AG04449 (cell line): ENCODE measurements at regions not wholly inside any gene's neighbourhood (a gene's known extent, or its start where the extent isn't known, plus 50 kb on each side); places are given as distances from the start of the nearest gene placed in this dataset.

Experiments used
- CTCF ChIA-PET: fragments of 350-600 bp; formaldehyde crosslinking; extraction: SDS; loops from one replicate; lab custom pipeline; 2021; ENCODE audit warnings: antibody characterized with exemption; lab: Yijun Ruan, JAX
- POLR2A ChIA-PET: fragments of 400-600, 350-600 bp; formaldehyde crosslinking; extraction: SDS; loops from one replicate; lab custom pipeline; 2020; ENCODE audit warnings: antibody characterized with exemption, inconsistent platforms; lab: Yijun Ruan, JAX
- DNase-seq: peaks from one replicate; pipeline ENCODE4 v3.0.0-alpha.2; 2010; ENCODE audit warnings: low read depth, low spot score
- H3K4me3 ChIP-seq: 2 replicates; pipeline ENCODE4 v1.5.1; 2011; ENCODE audit warnings: low read depth, mild to moderate bottlenecking, control low read depth, low read length
- CTCF ChIP-seq: IDR thresholded peaks from one replicate; pipeline ENCODE4 v1.5.1; 2011; ENCODE audit warnings: mild to moderate bottlenecking, moderate library complexity, low read length, control low read depth, inconsistent platforms; ENCODE audit not compliant: insufficient read depth; ENCODE audit errors: missing control alignments

DNA sequence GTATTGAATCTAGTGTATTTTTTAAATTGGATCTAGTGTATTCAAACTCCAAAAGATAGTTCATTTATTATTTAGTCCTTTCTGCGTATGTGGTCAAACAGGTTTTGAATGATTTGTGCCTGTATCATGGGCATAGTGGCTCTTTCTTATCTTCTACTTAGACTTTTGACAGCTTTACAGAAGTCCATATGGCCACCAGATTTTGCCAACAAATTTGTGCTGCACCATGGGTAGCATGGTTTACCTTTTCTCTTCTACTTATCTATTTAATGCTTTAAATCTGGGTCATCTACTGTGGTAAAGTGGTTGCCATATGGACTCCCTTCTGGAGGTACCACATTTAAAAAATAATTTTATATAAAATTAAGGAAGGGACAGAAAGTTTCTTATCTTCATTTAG lies 66.9 kb upstream of the CADM2 start:
- DNase-seq = no peak
- POLR2A ChIA-PET = no interaction called here
- CTCF ChIA-PET = no interaction called here
- no peak for TF ChIP-seq CTCF
- no peak overlapping the region for H3K4me3 ChIP-seq

DNA sequence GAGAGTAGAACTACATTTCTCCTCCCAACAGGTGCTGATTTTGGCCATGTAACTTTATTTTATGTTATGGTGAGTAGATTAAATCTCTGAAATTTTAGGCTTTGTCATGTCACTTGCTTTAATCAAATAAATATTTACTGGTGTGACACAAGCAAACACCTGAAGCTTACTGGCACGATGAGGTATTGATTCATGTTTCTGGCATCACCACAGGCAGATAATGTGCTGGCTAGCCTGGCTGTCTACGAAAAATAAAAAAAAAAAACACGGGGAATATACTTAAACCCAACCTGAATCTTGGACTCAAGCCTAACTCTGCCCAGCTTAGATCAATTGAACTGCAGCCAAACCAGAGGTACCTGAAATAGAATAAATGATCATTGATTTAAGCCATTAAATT lies 65.6 kb upstream of the CADM2 start:
- DNase-seq = no peak
- CTCF ChIA-PET = no interaction called here
- H3K4me3 ChIP-seq = no peak overlapping the region
- POLR2A ChIA-PET = no interaction called here
- no peak for TF ChIP-seq CTCF

DNA sequence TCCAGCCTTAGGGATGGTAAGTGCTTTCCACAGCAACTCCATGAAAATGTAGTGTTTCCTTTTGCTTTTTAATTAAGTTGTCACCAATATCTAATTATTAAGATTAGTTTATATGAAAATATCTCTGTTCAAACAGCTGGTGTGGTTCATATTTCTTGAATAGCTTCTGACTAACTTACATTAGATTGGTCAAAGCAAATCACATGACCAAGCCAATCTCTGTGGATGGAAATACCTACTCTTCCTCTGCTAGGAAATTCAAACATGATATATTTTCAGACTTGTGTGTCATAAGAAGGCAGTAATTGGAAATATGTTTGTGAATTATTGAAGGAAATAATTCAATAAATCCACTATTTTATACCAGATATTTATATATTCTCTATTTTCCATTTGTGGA lies 54.6 kb upstream of the CADM2 start:
- no peak for DNase-seq
- POLR2A ChIA-PET = no interaction called here
- CTCF ChIA-PET = no interaction called here
- TF ChIP-seq CTCF = no peak
- no peak overlapping the region for H3K4me3 ChIP-seq

DNA sequence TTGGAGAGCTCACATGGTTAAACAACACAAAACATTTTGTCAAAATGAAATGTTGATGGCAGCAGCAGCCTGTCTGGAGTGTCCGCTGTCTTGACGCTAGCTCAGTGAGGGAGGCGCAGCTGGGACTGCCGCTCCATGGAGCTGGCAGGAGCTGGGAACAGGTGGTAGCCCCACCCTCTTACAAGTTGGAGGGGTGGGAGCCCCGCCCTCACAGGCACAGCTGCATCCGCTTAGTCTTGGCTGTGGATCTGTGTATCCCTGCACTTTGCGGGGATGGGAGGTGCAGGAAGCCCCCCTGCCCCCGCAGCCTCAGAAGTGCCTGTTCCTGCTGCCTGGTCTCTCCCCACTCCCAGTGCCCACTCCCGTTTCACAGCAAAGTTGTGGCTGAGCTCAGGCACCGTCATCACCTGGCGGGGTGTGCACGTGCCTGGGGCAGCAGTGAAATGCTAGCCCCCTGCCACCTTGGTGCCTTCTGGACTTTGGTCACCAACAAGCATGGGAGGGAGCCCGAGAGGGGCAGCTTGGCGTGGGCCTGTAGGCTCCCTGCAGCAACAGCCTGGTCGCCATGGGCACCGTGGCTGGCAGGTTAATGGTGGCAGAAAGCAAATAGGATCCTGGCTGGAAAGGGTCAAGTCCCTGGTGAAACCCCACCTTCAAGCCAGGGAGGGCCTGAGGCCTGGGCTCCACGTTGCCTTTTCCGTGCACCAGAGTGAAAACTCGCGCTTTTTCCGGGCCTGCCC lies 53.8 kb upstream of the CADM2 start:
- TF ChIP-seq CTCF = no peak
- ChIA-PET CTCF (no interaction called here), POLR2A (no interaction called here)
- no peak for DNase-seq
- no peak overlapping the region for H3K4me3 ChIP-seq

DNA sequence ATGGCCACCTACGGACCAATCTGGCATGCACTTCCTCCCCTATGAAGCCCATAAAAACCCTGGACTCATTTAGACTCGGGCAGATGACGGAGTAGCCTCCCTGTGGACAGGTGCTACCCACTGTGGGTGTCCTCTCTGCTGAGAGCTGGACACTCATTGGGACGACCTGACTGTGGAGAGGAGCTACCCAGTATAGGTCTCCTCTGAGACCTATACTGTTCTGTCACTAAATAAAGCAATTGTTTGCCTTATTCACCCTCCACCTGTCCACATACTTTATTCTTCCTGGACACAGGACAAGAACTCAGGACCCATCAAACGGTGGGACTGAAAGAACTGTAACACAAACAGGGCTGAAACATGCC lies 53.3 kb upstream of the CADM2 start:
- no peak for DNase-seq
- no peak overlapping the region for H3K4me3 ChIP-seq
- ChIA-PET CTCF (no interaction called here), POLR2A (no interaction called here)
- no peak for TF ChIP-seq CTCF

- POLR2A ChIA-PET = no interaction called here
- CTCF ChIA-PET = no interaction called here
- DNase-seq = no peak
- TF ChIP-seq CTCF = no peak
- no peak overlapping the region for H3K4me3 ChIP-seq
These were observed 52.7 kb upstream of the CADM2 start for GRCh38 chr3:84906065-84906464.
